RWPE2 (cell line): ENCODE measurements at regions not wholly inside any gene's neighbourhood (a gene's known extent, or its start where the extent isn't known, plus 50 kb on each side); places are given as distances from the start of the nearest gene placed in this dataset.
"Not testable (repeated sequence)": the region's sequence is repeated elsewhere in the genome, so short reads cannot be mapped to it uniquely, and the experiment has no call there.

Source experiments
- ATAC-seq: fragments of 200-7000 bp; cut with Tn5 transposase; 3 replicates; pipeline ENCODE4 v1.9.1; 2021; ENCODE audit warnings: low read depth
- DNase-seq: peaks from one replicate; pipeline ENCODE4 v3.0.0-alpha.2; 2020; ENCODE audit warnings: low spot score
- H3K27ac ChIP-seq: fragments of 450-650 bp; 2 replicates; pipeline ENCODE4 v1.5.1; 2017; ENCODE audit warnings: mild to moderate bottlenecking; ENCODE audit not compliant: poor library complexity, severe bottlenecking
- H3K27me3 ChIP-seq: fragments of 250-450 bp; sonication (Bioruptor Pico); 2 replicates; pipeline ENCODE4 v1.5.1; 2021; ENCODE audit warnings: mild to moderate bottlenecking, moderate library complexity; ENCODE audit not compliant: insufficient read depth, poor library complexity, severe bottlenecking
- H3K36me3 ChIP-seq: fragments of 250-450 bp; sonication (Bioruptor Pico); 2 replicates; pipeline ENCODE4 v1.5.1; 2020; ENCODE audit warnings: low read depth, mild to moderate bottlenecking, moderate library complexity
- H3K4me1 ChIP-seq: fragments of 250-450 bp; sonication (Bioruptor Pico); 2 replicates; pipeline ENCODE4 v1.5.1; 2021; ENCODE audit warnings: mild to moderate bottlenecking, moderate library complexity; ENCODE audit not compliant: insufficient read depth, poor library complexity, severe bottlenecking
- H3K4me3 ChIP-seq: fragments of 250-450 bp; sonication (Bioruptor Pico); 2 replicates; pipeline ENCODE4 v1.5.1; 2021; ENCODE audit warnings: mild to moderate bottlenecking, moderate library complexity; ENCODE audit not compliant: severe bottlenecking
- H3K9me3 ChIP-seq: fragments of 250-450 bp; sonication (Bioruptor Pico); 2 replicates; pipeline ENCODE4 v1.5.1; 2021; ENCODE audit warnings: mild to moderate bottlenecking, moderate library complexity; ENCODE audit not compliant: severe bottlenecking
- CTCF ChIP-seq: fragments of 450-650 bp; IDR thresholded peaks from one replicate; pipeline ENCODE4 v1.5.1; 2017; ENCODE audit warnings: mild to moderate bottlenecking, moderate library complexity; ENCODE audit not compliant: poor library complexity, severe bottlenecking

GRCh38 chr12:102329883-102330282 is 132.2 kb upstream of the PMCH start:
- Histone ChIP-seq H3K4me3 (no peak overlapping the region), H3K9me3 (no peaks in the 10 kb centered on the region), H3K27me3 (no peaks in the 10 kb centered on the region), H3K36me3 (no peaks in the 10 kb centered on the region), H3K4me1 (no peaks in the 10 kb centered on the region), H3K27ac (no peak overlapping the region)
- ATAC-seq: no peak
- no peak for DNase-seq
- TF ChIP-seq CTCF: no peak

- TF ChIP-seq CTCF: no peak
- Histone ChIP-seq H3K27ac (no peak overlapping the region), H3K4me1 (no peaks in the 10 kb centered on the region), H3K4me3 (no peak overlapping the region), H3K27me3 (no peaks in the 10 kb centered on the region), H3K9me3 (no peaks in the 10 kb centered on the region), H3K36me3 (no peaks in the 10 kb centered on the region)
- no peak for DNase-seq
- no peak for ATAC-seq
Observed at GRCh38 chr12:102326982-102327381, 129.3 kb upstream of the PMCH start.

GRCh38 chr12:102325108-102325507 is 127.5 kb upstream of the PMCH start:
- not testable (repeated sequence) for H3K27me3 ChIP-seq, H3K27ac ChIP-seq, H3K4me3 ChIP-seq, H3K36me3 ChIP-seq, H3K4me1 ChIP-seq, ATAC-seq, DNase-seq, H3K9me3 ChIP-seq

- Histone ChIP-seq H3K4me3 (no peak overlapping the region), H3K27ac (no peak overlapping the region), H3K9me3 (no peaks in the 10 kb centered on the region), H3K4me1 (no peaks in the 10 kb centered on the region), H3K36me3 (no peaks in the 10 kb centered on the region), H3K27me3 (no peaks in the 10 kb centered on the region)
- TF ChIP-seq CTCF: no peak
- ATAC-seq (no peak), DNase-seq (no peak)
Observed at GRCh38 chr12:102323799-102324198, 126.2 kb upstream of the PMCH start.

- DNase-seq (no peak), ATAC-seq (no peak)
- no peaks in the 10 kb centered on the region for H3K27me3 ChIP-seq
- no peak overlapping the region for H3K4me3 ChIP-seq
- no peaks in the 10 kb centered on the region for H3K36me3 ChIP-seq
- no peaks in the 10 kb centered on the region for H3K9me3 ChIP-seq
- TF ChIP-seq CTCF: no peak
- no peaks in the 10 kb centered on the region for H3K4me1 ChIP-seq
- no peak overlapping the region for H3K27ac ChIP-seq
Observed at GRCh38 chr12:102322254-102322653, 124.6 kb upstream of the PMCH start.
